Fibroblast of skin of scalp (primary cell): ENCODE measurements at regions not wholly inside any gene's neighbourhood (a gene's known extent, or its start where the extent isn't known, plus 50 kb on each side); places are given as distances from the start of the nearest gene placed in this dataset.

Experiments
- DNase-seq: peaks from one replicate; pipeline ENCODE4 v3.0.0-alpha.2; 2013

GRCh38 chr20:20992686-20993360 is 113.3 kb downstream of the LINC00237 start:
- no peak for DNase-seq

- DNase-seq = no peak
Observed at GRCh38 chr20:20992277-20992676, 113.9 kb downstream of the LINC00237 start.

GRCh38 chr20:20989081-20989480 is 117.1 kb downstream of the LINC00237 start:
- DNase-seq = no peak

GRCh38 chr20:20979934-20980333 is 126.2 kb downstream of the LINC00237 start:
- DNase-seq = no peak

GRCh38 chr20:20977786-20978185 is 128.4 kb downstream of the LINC00237 start:
- DNase-seq = no peak

GRCh38 chr20:20972490-20972889 is 133.7 kb downstream of the LINC00237 start:
- no peak for DNase-seq

GRCh38 chr20:20971810-20972209 is 134.3 kb downstream of the LINC00237 start:
- DNase-seq = no peak

GRCh38 chr20:20970841-20971240 is 135.3 kb downstream of the LINC00237 start:
- no peak for DNase-seq

GRCh38 chr20:20969701-20970280 is 136.4 kb downstream of the LINC00237 start:
- no peak for DNase-seq

GRCh38 chr20:20967564-20968184 is 138.5 kb downstream of the LINC00237 start:
- DNase-seq = no peak

- DNase-seq = no peak
Observed at GRCh38 chr20:20966171-20966570, 140.0 kb downstream of the LINC00237 start.

GRCh38 chr20:20959031-20959755 is 147.0 kb downstream of the LINC00237 start:
- DNase-seq = no peak

- no peak for DNase-seq
Observed at GRCh38 chr20:20956513-20956931, 149.6 kb downstream of the LINC00237 start.

GRCh38 chr20:20955892-20956291 is 150.3 kb downstream of the LINC00237 start:
- no peak for DNase-seq

- DNase-seq = no peak
Observed at GRCh38 chr20:20953738-20954618, 152.2 kb downstream of the LINC00237 start.

GRCh38 chr20:20950620-20951019 is 155.5 kb downstream of the LINC00237 start:
- DNase-seq = no peak

- DNase-seq = no peak
Observed at GRCh38 chr20:20946122-20946759, 159.9 kb downstream of the LINC00237 start.

GRCh38 chr20:20941468-20941889 is 164.7 kb downstream of the LINC00237 start:
- DNase-seq = no peak

- DNase-seq = no peak
Observed at GRCh38 chr20:20939006-20939405, 167.2 kb downstream of the LINC00237 start.

GRCh38 chr20:20938599-20938998 is 167.6 kb downstream of the LINC00237 start:
- DNase-seq = no peak

GRCh38 chr20:20938131-20938530 is 168.0 kb downstream of the LINC00237 start:
- DNase-seq = no peak
